ENCODE measurements at regions not wholly inside any gene's neighbourhood (a gene's known extent, or its start where the extent isn't known, plus 50 kb on each side); places are given as distances from the start of the nearest gene placed in this dataset.

- TF ChIP-seq CTCF (IDR thresholded peaks at IDR 0.05) (no peak), POLR2A (IDR thresholded peaks at IDR 0.05) (no peak)
- WGBS (ENCODE audit: insufficient coverage, low coverage, low lambda C conversion rate, missing lambda C conversion rate): 80% methylated on average over 4 of the region's 4 CpGs
- intact Hi-C loops (cut with DNase I): no loop called here
Observed at GRCh38 chr2:185035906-185036305, 437.6 kb downstream of the ZNF804A start.

GRCh38 chr2:185044323-185044874 lies 446.1 kb downstream of the ZNF804A start:
- intact Hi-C loops (cut with DNase I): no loop called here
- H3K36me3 ChIP-seq: no peaks in the 10 kb centered on the region
- H3K4me3 ChIP-seq: no peak overlapping the region
- no peaks in the 10 kb centered on the region for H3K4me1 ChIP-seq
- no peak overlapping the region for H3K27ac ChIP-seq
- H3K9me3 ChIP-seq: no peaks in the 10 kb centered on the region
- no peak for TF ChIP-seq POLR2A (IDR thresholded peaks at IDR 0.05)
- TF ChIP-seq CTCF (IDR thresholded peaks at IDR 0.05): no peak
- DNase-seq (no peak), ATAC-seq (no peak)
- 78% methylated on average over 7 of the region's 7 CpGs for WGBS (ENCODE audit: insufficient coverage, low coverage, low lambda C conversion rate, missing lambda C conversion rate)
- no peaks in the 10 kb centered on the region for H3K27me3 ChIP-seq

More at GRCh38 chr2:185035906-185036305, 437.6 kb downstream of the ZNF804A start:
- DNase-seq (no peak), ATAC-seq (no peak)
- no peaks in the 10 kb centered on the region for H3K9me3 ChIP-seq
- no peak overlapping the region for H3K27ac ChIP-seq
- no peaks in the 10 kb centered on the region for H3K4me1 ChIP-seq
- no peak overlapping the region for H3K4me3 ChIP-seq
- H3K27me3 ChIP-seq: no peaks in the 10 kb centered on the region
- H3K36me3 ChIP-seq: no peaks in the 10 kb centered on the region

GRCh38 chr2:185050804-185051203 lies 452.5 kb downstream of the ZNF804A start:
- Histone ChIP-seq H3K9me3 (no peaks in the 10 kb centered on the region), H3K27ac (no peak overlapping the region), H3K27me3 (no peaks in the 10 kb centered on the region), H3K36me3 (no peaks in the 10 kb centered on the region), H3K4me3 (no peak overlapping the region), H3K4me1 (no peaks in the 10 kb centered on the region)
- ATAC-seq: no peak
- no peak for TF ChIP-seq POLR2A (IDR thresholded peaks at IDR 0.05)
- intact Hi-C loops (cut with DNase I): no loop called here
- WGBS (ENCODE audit: insufficient coverage, low coverage, low lambda C conversion rate, missing lambda C conversion rate): 52% methylated on average over 2 of the region's 2 CpGs
- DNase-seq: no peak

- Histone ChIP-seq H3K27me3 (no peaks in the 10 kb centered on the region), H3K36me3 (no peaks in the 10 kb centered on the region), H3K4me1 (no peaks in the 10 kb centered on the region), H3K4me3 (no peak overlapping the region), H3K9me3 (no peaks in the 10 kb centered on the region), H3K27ac (no peak overlapping the region)
- 44% methylated on average over 1 of the region's 1 CpG for WGBS (ENCODE audit: insufficient coverage, low coverage, low lambda C conversion rate, missing lambda C conversion rate)
- intact Hi-C loops (cut with DNase I): no loop called here
- DNase-seq (no peak), ATAC-seq (no peak)
- TF ChIP-seq CTCF (IDR thresholded peaks at IDR 0.05): no peak
- TF ChIP-seq POLR2A (IDR thresholded peaks at IDR 0.05): no peak
Observed at GRCh38 chr2:185063761-185064160, 465.4 kb downstream of the ZNF804A start.

- Histone ChIP-seq H3K36me3 (no peaks in the 10 kb centered on the region), H3K9me3 (no peaks in the 10 kb centered on the region), H3K4me1 (no peaks in the 10 kb centered on the region), H3K4me3 (no peak overlapping the region), H3K27me3 (no peaks in the 10 kb centered on the region), H3K27ac (no peak overlapping the region)
- no peak for DNase-seq
- 19% methylated on average over 1 of the region's 1 CpG for WGBS (ENCODE audit: insufficient coverage, low coverage, low lambda C conversion rate, missing lambda C conversion rate)
- TF ChIP-seq POLR2A (IDR thresholded peaks at IDR 0.05): no peak
- TF ChIP-seq CTCF (IDR thresholded peaks at IDR 0.05): no peak
- intact Hi-C loops (cut with DNase I): no loop called here
- no peak for ATAC-seq
Observed at GRCh38 chr2:185066128-185066527, 467.8 kb downstream of the ZNF804A start.
